DOHH2 (cell line): ENCODE measurements at regions not wholly inside any gene's neighbourhood (a gene's known extent, or its start where the extent isn't known, plus 50 kb on each side); places are given as distances from the start of the nearest gene placed in this dataset.

Experiments
- H3F3A ChIP-seq: fragments of 200-600 bp; sonication (generic), shearing (Covaris generic); 2 replicates; pipeline ENCODE4 v1.6.0; 2016; ENCODE audit warnings: antibody characterized with exemption, mild to moderate bottlenecking; ENCODE audit not compliant: control insufficient read depth, insufficient read depth
- H3K27ac ChIP-seq: fragments of 200-600 bp; sonication (generic); 2 replicates; pipeline ENCODE4 v1.5.1; 2014; ENCODE audit warnings: low read depth, mild to moderate bottlenecking, low read length, moderate library complexity
- H3K27me3 ChIP-seq: fragments of 200-600 bp; sonication (generic); 2 replicates; pipeline ENCODE4 v1.6.1; 2014; ENCODE audit warnings: mild to moderate bottlenecking, low read length, mixed read lengths; ENCODE audit not compliant: control insufficient read depth
- H3K36me3 ChIP-seq: fragments of 200-600 bp; sonication (generic); 2 replicates; pipeline ENCODE4 v1.6.1; 2014; ENCODE audit warnings: mild to moderate bottlenecking, low read length, moderate library complexity, mixed read lengths; ENCODE audit not compliant: control insufficient read depth
- H3K4me1 ChIP-seq: fragments of 200-600 bp; sonication (generic); 2 replicates; pipeline ENCODE4 v1.6.1; 2014; ENCODE audit warnings: mild to moderate bottlenecking, low read length, mixed read lengths; ENCODE audit not compliant: control insufficient read depth
- H3K4me2 ChIP-seq: fragments of 200-600 bp; sonication (generic); 2 replicates; pipeline ENCODE4 v1.6.0; 2014; ENCODE audit warnings: mild to moderate bottlenecking, low read length, moderate library complexity
- H3K4me3 ChIP-seq: fragments of 200-600 bp; sonication (generic); 2 replicates; pipeline ENCODE4 v1.5.1; 2014; ENCODE audit warnings: mild to moderate bottlenecking, low read length, mixed read lengths
- H3K79me2 ChIP-seq: fragments of 200-600 bp; sonication (generic); 2 replicates; pipeline ENCODE4 v1.6.1; 2014; ENCODE audit warnings: mild to moderate bottlenecking, low read length, mixed read lengths; ENCODE audit not compliant: control insufficient read depth
- H3K9me2 ChIP-seq: fragments of 200-600 bp; sonication (generic); replicated peaks from 2 replicates; pipeline ENCODE4 v1.6.1; 2014; ENCODE audit warnings: mild to moderate bottlenecking, low read length, mixed read lengths; ENCODE audit not compliant: control insufficient read depth
- H3K9me3 ChIP-seq: fragments of 200-600 bp; sonication (generic); 2 replicates; pipeline ENCODE4 v1.6.1; 2014; ENCODE audit warnings: antibody characterized with exemption, low read length, mixed read lengths; ENCODE audit not compliant: control insufficient read depth, insufficient read depth
- H4K20me1 ChIP-seq: fragments of 200-600 bp; sonication (generic); 2 replicates; pipeline ENCODE4 v1.6.0; 2014; ENCODE audit warnings: low read depth, mild to moderate bottlenecking, antibody characterized with exemption, low read length, moderate library complexity; ENCODE audit not compliant: control insufficient read depth, insufficient read depth
- EZH2phosphoT487 ChIP-seq: fragments of 200-600 bp; sonication (generic); IDR thresholded peaks from 2 replicates; pipeline ENCODE4 v1.6.1; 2017; ENCODE audit warnings: borderline replicate concordance, mild to moderate bottlenecking, antibody characterized with exemption, low read length, moderate library complexity, mixed read lengths
- TF ChIP-seq, protein P1 (sequence below): fragments of 200-600 bp; sonication (generic); IDR thresholded peaks from one replicate; pipeline ENCODE4 v1.5.1; 2014; ENCODE audit warnings: antibody characterized with exemption, mild to moderate bottlenecking, low read depth, low read length; ENCODE audit not compliant: poor library complexity, severe bottlenecking

DNA sequence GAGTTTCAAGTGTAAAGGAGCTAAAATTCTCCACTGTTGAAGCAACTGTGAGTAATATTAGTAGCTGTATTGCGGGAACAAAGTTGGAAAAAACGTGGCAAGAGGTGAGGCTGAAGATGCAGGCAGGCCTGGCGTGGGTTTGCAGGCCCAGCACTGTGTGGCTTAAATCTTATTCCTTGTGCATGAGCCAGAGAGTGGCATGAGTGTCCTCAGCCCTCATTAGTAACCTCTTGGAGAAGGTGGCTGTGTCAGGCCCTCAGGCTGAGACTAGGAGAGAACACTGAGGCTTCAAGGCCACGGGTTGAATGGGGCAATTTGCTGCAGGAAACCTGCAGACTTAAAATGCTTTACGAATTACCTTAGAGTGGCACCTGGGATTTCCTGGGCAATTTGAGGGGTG is 372.7 kb upstream of the CITED2 start:
- H3K79me2 ChIP-seq: no peaks in the 10 kb centered on the region

DNA sequence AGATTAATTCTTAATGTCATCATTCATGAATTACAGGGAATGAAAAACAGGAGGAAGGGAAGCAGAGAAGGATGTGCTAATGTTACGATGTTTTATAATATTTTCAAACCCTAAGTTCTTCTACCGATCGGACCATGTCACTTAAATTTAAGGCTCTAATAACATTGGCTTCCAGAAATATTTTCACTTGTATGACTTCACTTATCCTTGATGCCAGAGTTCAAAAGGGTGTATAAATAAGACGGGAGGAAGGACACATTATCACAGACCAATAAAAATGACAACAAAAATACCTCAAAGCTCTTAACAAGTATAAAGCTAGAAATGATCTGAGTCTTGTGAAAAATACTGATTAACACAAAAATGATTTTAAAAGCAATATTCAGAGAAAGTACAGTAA is 370.4 kb upstream of the CITED2 start:
- no peaks in the 10 kb centered on the region for H3K27me3 ChIP-seq
- H3K4me2 ChIP-seq: no peak overlapping the region
- no peaks in the 10 kb centered on the region for H3K9me3 ChIP-seq
- H3K36me3 ChIP-seq: no peaks in the 10 kb centered on the region
- no peak overlapping the region for H3K4me3 ChIP-seq
- no peaks in the 10 kb centered on the region for H4K20me1 ChIP-seq
- no peaks in the 10 kb centered on the region for H3K79me2 ChIP-seq
- no peaks in the 10 kb centered on the region for H3K4me1 ChIP-seq
- TF ChIP-seq, protein P1, sequence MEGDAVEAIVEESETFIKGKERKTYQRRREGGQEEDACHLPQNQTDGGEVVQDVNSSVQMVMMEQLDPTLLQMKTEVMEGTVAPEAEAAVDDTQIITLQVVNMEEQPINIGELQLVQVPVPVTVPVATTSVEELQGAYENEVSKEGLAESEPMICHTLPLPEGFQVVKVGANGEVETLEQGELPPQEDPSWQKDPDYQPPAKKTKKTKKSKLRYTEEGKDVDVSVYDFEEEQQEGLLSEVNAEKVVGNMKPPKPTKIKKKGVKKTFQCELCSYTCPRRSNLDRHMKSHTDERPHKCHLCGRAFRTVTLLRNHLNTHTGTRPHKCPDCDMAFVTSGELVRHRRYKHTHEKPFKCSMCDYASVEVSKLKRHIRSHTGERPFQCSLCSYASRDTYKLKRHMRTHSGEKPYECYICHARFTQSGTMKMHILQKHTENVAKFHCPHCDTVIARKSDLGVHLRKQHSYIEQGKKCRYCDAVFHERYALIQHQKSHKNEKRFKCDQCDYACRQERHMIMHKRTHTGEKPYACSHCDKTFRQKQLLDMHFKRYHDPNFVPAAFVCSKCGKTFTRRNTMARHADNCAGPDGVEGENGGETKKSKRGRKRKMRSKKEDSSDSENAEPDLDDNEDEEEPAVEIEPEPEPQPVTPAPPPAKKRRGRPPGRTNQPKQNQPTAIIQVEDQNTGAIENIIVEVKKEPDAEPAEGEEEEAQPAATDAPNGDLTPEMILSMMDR: no peak
- no peak for TF ChIP-seq EZH2phosphoT487
- H3K9me2 ChIP-seq: no peaks in the 10 kb centered on the region
- no peaks in the 10 kb centered on the region for H3F3A ChIP-seq
- no peak overlapping the region for H3K27ac ChIP-seq

More for the DNA sequence above, 372.7 kb upstream of the CITED2 start:
- no peaks in the 10 kb centered on the region for H3K9me2 ChIP-seq
- TF ChIP-seq, protein P1: no peak
- no peak for TF ChIP-seq EZH2phosphoT487
- no peak overlapping the region for H3K27ac ChIP-seq
- no peaks in the 10 kb centered on the region for H4K20me1 ChIP-seq
- no peaks in the 10 kb centered on the region for H3K9me3 ChIP-seq
- H3K4me2 ChIP-seq: no peak overlapping the region
- H3K36me3 ChIP-seq: no peaks in the 10 kb centered on the region
- no peaks in the 10 kb centered on the region for H3K27me3 ChIP-seq
- no peaks in the 10 kb centered on the region for H3F3A ChIP-seq
- H3K4me3 ChIP-seq: no peak overlapping the region
- H3K4me1 ChIP-seq: no peaks in the 10 kb centered on the region

DNA sequence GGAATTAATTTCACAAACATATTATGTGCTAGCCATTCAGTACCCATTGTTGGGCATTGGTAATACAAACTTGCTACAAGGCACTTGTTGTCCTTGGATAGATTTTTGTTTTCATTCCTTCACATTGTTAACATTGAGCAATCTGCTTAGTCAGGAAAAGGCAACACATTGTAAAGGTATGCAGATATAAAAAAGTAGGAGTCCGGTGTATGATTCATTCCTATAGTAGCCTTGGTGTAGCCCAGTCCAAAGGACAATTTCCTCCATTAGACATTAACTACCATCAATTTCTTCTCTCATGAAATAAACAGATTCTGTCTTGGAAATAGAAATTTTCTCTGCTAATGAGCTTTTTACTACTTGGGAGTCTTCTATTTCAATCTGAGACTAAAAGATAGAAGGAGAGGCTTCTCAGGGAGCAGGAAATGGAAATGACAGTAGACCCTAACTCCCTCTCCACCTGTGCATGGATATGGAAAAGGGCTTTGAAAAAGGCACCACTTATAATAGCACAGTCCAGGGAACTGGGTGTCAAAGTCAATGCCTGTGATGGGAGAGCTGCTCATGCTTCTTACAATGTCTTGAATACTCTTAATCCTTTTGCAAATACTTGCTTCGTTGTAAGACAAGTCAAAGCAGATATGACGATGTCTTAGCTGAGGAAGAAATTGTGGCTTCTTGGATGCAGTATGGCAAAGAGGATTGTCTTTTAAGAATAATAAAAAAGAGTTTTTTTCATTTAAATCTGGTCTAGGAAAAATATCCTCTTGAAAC is 369.4 kb upstream of the CITED2 start:
- TF ChIP-seq EZH2phosphoT487: no peak
- TF ChIP-seq, protein P1: no peak
- H3K27me3 ChIP-seq: no peaks in the 10 kb centered on the region
- H3K9me3 ChIP-seq: no peaks in the 10 kb centered on the region
- no peaks in the 10 kb centered on the region for H3K9me2 ChIP-seq
- no peaks in the 10 kb centered on the region for H4K20me1 ChIP-seq
- no peaks in the 10 kb centered on the region for H3K79me2 ChIP-seq
- no peaks in the 10 kb centered on the region for H3K4me1 ChIP-seq
- H3F3A ChIP-seq: no peaks in the 10 kb centered on the region
- no peak overlapping the region for H3K27ac ChIP-seq
- no peak overlapping the region for H3K4me3 ChIP-seq
- no peaks in the 10 kb centered on the region for H3K36me3 ChIP-seq
- no peak overlapping the region for H3K4me2 ChIP-seq
